HG03108 (cell line): ENCODE measurements at regions not wholly inside any gene's neighbourhood (a gene's known extent, or its start where the extent isn't known, plus 50 kb on each side); places are given as distances from the start of the nearest gene placed in this dataset.
"Not testable (repeated sequence)": the region's sequence is repeated elsewhere in the genome, so short reads cannot be mapped to it uniquely, and the experiment has no call there.

Source experiments
- ATAC-seq: cut with Tn5 transposase; IDR thresholded peaks from one replicate; pipeline ENCODE4 v1.9.1; 2021; ENCODE audit warnings: moderate library complexity; ENCODE audit not compliant: unreplicated experiment

- ATAC-seq = no peak
Measured at GRCh38 chr2:59177748-59178147, 936.6 kb upstream of the FANCL start.

GRCh38 chr2:59176737-59177136 lies 935.6 kb upstream of the FANCL start:
- no peak for ATAC-seq

- ATAC-seq = no peak
Measured at GRCh38 chr2:59174536-59175243, 933.6 kb upstream of the FANCL start.

- ATAC-seq = no peak
Measured at GRCh38 chr2:59173325-59173724, 932.2 kb upstream of the FANCL start.

- ATAC-seq = no peak
Measured at GRCh38 chr2:59171019-59171418, 929.9 kb upstream of the FANCL start.

GRCh38 chr2:59168766-59169165 lies 927.6 kb upstream of the FANCL start:
- no peak for ATAC-seq

- no peak for ATAC-seq
Measured at GRCh38 chr2:59167514-59167913, 926.4 kb upstream of the FANCL start.

- not testable (repeated sequence) for ATAC-seq
Measured at GRCh38 chr2:59157908-59158307, 916.8 kb upstream of the FANCL start.

- no peak for ATAC-seq
Measured at GRCh38 chr2:59151805-59152204, 910.7 kb upstream of the FANCL start.

GRCh38 chr2:59150217-59150849 lies 909.2 kb upstream of the FANCL start:
- no peak for ATAC-seq

- ATAC-seq = no peak
Measured at GRCh38 chr2:59149271-59149670, 908.1 kb upstream of the FANCL start.

- ATAC-seq = no peak
Measured at GRCh38 chr2:59112258-59112657, 871.1 kb upstream of the FANCL start.

- ATAC-seq = no peak
Measured at GRCh38 chr2:59096973-59097372, 855.8 kb upstream of the FANCL start.

GRCh38 chr2:59093571-59093970 lies 852.4 kb upstream of the FANCL start:
- ATAC-seq = no peak

GRCh38 chr2:59084326-59084725 lies 843.2 kb upstream of the FANCL start:
- no peak for ATAC-seq

GRCh38 chr2:59083075-59083828 lies 842.1 kb upstream of the FANCL start:
- ATAC-seq = no peak

GRCh38 chr2:59082657-59083056 lies 841.5 kb upstream of the FANCL start:
- ATAC-seq = no peak

GRCh38 chr2:59080451-59081181 lies 839.5 kb upstream of the FANCL start:
- no peak for ATAC-seq

- ATAC-seq = no peak
Measured at GRCh38 chr2:59077981-59078531, 836.9 kb upstream of the FANCL start.

- ATAC-seq = no peak
Measured at GRCh38 chr2:59077026-59077725, 836.1 kb upstream of the FANCL start.
